ENCODE measurements at regions not wholly inside any gene's neighbourhood (a gene's known extent, or its start where the extent isn't known, plus 50 kb on each side); places are given as distances from the start of the nearest gene placed in this dataset.

- POLR2A ChIA-PET = no interaction called here
- H3K4me3 ChIP-seq (ENCODE audit: low read depth, low read length) = no peak overlapping the region
- DNase-seq (ENCODE audit: low read depth, low spot score) = no peak
- CTCF ChIA-PET = interaction anchor here (0.6 to 1.0 kb wide), 2 partner anchors 11 to 324 kb away, joined by 3 to 4 read pairs; no protein-coding TSS in a partner anchor
- no peak for TF ChIP-seq CTCF (IDR thresholded peaks at IDR 0.05; ENCODE audit: insufficient read depth, low read length, missing control alignments)
These were observed 605.1 kb upstream of the DAB2 start for GRCh38 chr5:40029711-40030495.

- DNase-seq (ENCODE audit: low read depth, low spot score) = no peak
- ChIA-PET POLR2A (no interaction called here), CTCF (interaction anchor here (0.6 kb wide), 1 partner anchor 55 kb away, joined by 3 read pairs; no protein-coding TSS in a partner anchor)
- H3K4me3 ChIP-seq (ENCODE audit: low read depth, low read length) = no peak overlapping the region
- TF ChIP-seq CTCF (IDR thresholded peaks at IDR 0.05; ENCODE audit: insufficient read depth, low read length, missing control alignments) = no peak
These were observed 602.6 kb upstream of the DAB2 start for GRCh38 chr5:40027400-40027799.

GRCh38 chr5:40025586-40025985 lies 600.8 kb upstream of the DAB2 start:
- no peak for DNase-seq (ENCODE audit: low read depth, low spot score)
- ChIA-PET POLR2A (no interaction called here), CTCF (no interaction called here)
- TF ChIP-seq CTCF (IDR thresholded peaks at IDR 0.05; ENCODE audit: insufficient read depth, low read length, missing control alignments) = no peak
- H3K4me3 ChIP-seq (ENCODE audit: low read depth, low read length) = no peak overlapping the region

- POLR2A ChIA-PET = no interaction called here
- TF ChIP-seq CTCF (IDR thresholded peaks at IDR 0.05; ENCODE audit: insufficient read depth, low read length, missing control alignments) = no peak
- CTCF ChIA-PET = no interaction called here
These were observed 597.3 kb upstream of the DAB2 start for GRCh38 chr5:40022057-40022456.

GRCh38 chr5:40021007-40021406 lies 596.2 kb upstream of the DAB2 start:
- no peak for DNase-seq (ENCODE audit: low read depth, low spot score)
- TF ChIP-seq CTCF (IDR thresholded peaks at IDR 0.05; ENCODE audit: insufficient read depth, low read length, missing control alignments) = no peak
- no peak overlapping the region for H3K4me3 ChIP-seq (ENCODE audit: low read depth, low read length)
- ChIA-PET CTCF (interaction anchor here (1.1 kb wide), 1 partner anchor 72 kb away, joined by 3 read pairs; no protein-coding TSS in a partner anchor), POLR2A (no interaction called here)

More at GRCh38 chr5:40022057-40022456, 597.3 kb upstream of the DAB2 start:
- DNase-seq (ENCODE audit: low read depth, low spot score) = no peak
- no peak overlapping the region for H3K4me3 ChIP-seq (ENCODE audit: low read depth, low read length)

- DNase-seq (ENCODE audit: low read depth, low spot score) = no peak
- H3K4me3 ChIP-seq (ENCODE audit: low read depth, low read length) = no peak overlapping the region
- ChIA-PET POLR2A (no interaction called here), CTCF (interaction anchor here (1.0 to 1.2 kb wide), 2 partner anchors 12 to 304 kb away, joined by 4 read pairs; no protein-coding TSS in a partner anchor)
- no peak for TF ChIP-seq CTCF (IDR thresholded peaks at IDR 0.05; ENCODE audit: insufficient read depth, low read length, missing control alignments)
These were observed 593.1 kb upstream of the DAB2 start for GRCh38 chr5:40017918-40018317.
